ENCODE measurements at regions not wholly inside any gene's neighbourhood (a gene's known extent, or its start where the extent isn't known, plus 50 kb on each side); places are given as distances from the start of the nearest gene placed in this dataset.

DNA sequence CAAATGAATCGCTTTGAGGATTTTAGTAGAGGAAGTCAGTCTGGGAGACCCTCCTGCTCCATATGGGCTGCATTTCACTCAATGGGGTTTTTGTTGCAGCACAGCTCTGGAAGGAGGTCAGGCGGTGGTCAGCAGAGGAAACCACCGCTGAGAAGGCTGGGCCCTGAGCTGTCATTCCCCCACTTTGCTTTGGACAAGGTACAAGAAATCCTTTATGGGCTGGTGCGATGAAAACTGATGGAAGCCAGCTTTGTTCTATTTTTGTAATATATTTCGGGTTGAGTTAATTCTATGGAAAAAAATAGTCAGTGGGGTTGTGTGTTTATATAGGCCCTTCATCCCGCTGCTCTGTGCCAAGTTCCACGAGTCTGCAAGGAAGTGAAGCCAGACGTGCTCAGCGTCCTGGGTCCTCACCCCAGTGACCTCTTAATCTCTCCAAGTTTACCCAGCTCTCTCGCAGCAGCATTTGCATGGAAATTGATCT is 157.1 kb upstream of the TMC3 start:
- Histone ChIP-seq H3K36me3 (replicated peaks; ENCODE audit: insufficient read depth, low read depth) (no peaks in the 10 kb centered on the region), H3K4me3 (no peak overlapping the region), H2AFZ (no peak overlapping the region), H3K9me3 (ENCODE audit: low read depth) (no peaks in the 10 kb centered on the region), H3K27me3 (no peaks in the 10 kb centered on the region), H4K20me1 (ENCODE audit: insufficient read depth, poor library complexity, severe bottlenecking) (no peaks in the 10 kb centered on the region), H3K4me1 (ENCODE audit: insufficient read depth) (peaks cover 17% of the 10 kb centered on the region), H3K9me2 (replicated peaks; ENCODE audit: insufficient read depth) (no peaks in the 10 kb centered on the region), H3K4me2 (peak overlapping the region; percentile 55), H3K27ac (peak overlapping the region; percentile 87), H3K79me2 (no peaks in the 10 kb centered on the region)
- DNase-seq (ENCODE audit: low spot score), result peak; percentile 65
- 23% methylated on average over 10 of the region's 10 CpGs for WGBS (ENCODE audit: low lambda C conversion rate, missing lambda C conversion rate)
- no peak for TF ChIP-seq EZH2phosphoT487 (IDR thresholded peaks at IDR 0.05; ENCODE audit: low read depth, severe bottlenecking, unreplicated experiment)
- TF ChIP-seq CTCF (IDR thresholded peaks at IDR 0.05; ENCODE audit: poor library complexity), result no peak
- no peak for TF ChIP-seq EZH2 (IDR thresholded peaks at IDR 0.05; ENCODE audit: borderline replicate concordance)

DNA sequence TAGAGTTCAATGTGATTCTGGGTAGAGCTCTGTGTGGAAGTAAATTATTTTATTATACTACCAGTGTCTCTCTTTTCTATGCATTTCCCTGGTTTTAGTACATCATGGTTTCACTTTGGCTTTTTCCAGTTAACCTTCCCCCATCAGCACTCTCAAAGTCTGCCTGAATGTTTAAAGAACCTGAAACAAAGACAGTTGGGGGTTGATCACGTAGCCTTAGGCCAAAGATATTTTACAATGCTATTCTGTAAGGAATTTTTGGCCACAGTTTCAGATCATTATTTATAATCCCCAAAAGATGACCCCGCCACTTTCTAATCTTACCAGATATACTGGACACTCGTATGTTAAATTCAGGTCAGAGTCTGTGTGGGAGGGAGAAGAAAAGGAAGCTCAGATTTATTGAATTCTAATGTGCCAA is 156.3 kb upstream of the TMC3 start:
- H4K20me1 ChIP-seq (ENCODE audit: insufficient read depth, poor library complexity, severe bottlenecking), result no peaks in the 10 kb centered on the region
- no peaks in the 10 kb centered on the region for H3K9me2 ChIP-seq (replicated peaks; ENCODE audit: insufficient read depth)
- DNase-seq (ENCODE audit: low spot score), result no peak
- peak overlapping the region; percentile 55 for H3K4me2 ChIP-seq
- H3K4me1 ChIP-seq (ENCODE audit: insufficient read depth), result peaks cover 17% of the 10 kb centered on the region
- H3K79me2 ChIP-seq, result no peaks in the 10 kb centered on the region
- peak overlapping the region; percentile 87 for H3K27ac ChIP-seq
- H2AFZ ChIP-seq, result no peak overlapping the region
- no peaks in the 10 kb centered on the region for H3K9me3 ChIP-seq (ENCODE audit: low read depth)
- WGBS (ENCODE audit: low lambda C conversion rate, missing lambda C conversion rate), result 52% methylated on average over 3 of the region's 3 CpGs
- no peak overlapping the region for H3K4me3 ChIP-seq
- H3K27me3 ChIP-seq, result no peaks in the 10 kb centered on the region
- H3K36me3 ChIP-seq (replicated peaks; ENCODE audit: insufficient read depth, low read depth), result no peaks in the 10 kb centered on the region
- no peak for TF ChIP-seq CTCF (IDR thresholded peaks at IDR 0.05; ENCODE audit: poor library complexity)
- TF ChIP-seq EZH2 (IDR thresholded peaks at IDR 0.05; ENCODE audit: borderline replicate concordance), result no peak
- no peak for TF ChIP-seq EZH2phosphoT487 (IDR thresholded peaks at IDR 0.05; ENCODE audit: low read depth, severe bottlenecking, unreplicated experiment)

DNA sequence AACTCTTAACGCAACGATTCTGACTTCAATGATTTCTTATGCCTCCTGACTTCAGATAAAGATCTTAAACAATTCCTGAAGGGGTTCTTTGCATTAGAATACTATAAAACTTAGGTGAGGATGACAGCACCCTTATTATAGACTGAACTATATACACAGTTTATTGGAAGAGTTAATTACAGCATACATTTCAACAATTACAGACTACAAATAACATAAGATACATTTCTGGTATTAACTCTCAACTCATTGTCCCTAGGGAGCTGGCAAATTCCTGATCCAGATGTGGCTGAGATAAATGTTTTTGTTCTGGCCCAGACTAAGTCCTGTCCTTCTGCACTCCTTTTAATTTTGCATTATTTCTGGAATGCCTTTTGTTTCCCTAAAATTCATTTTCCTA is 155.5 kb upstream of the TMC3 start:
- no peaks in the 10 kb centered on the region for H3K36me3 ChIP-seq (replicated peaks; ENCODE audit: insufficient read depth, low read depth)
- peaks cover 17% of the 10 kb centered on the region for H3K4me1 ChIP-seq (ENCODE audit: insufficient read depth)
- H3K79me2 ChIP-seq, result no peaks in the 10 kb centered on the region
- no peak overlapping the region for H3K4me2 ChIP-seq
- 61% methylated on average over 2 of the region's 2 CpGs for whole genome bisulfite sequencing (ENCODE audit: low lambda C conversion rate, missing lambda C conversion rate)
- peak overlapping the region; percentile 87 for H3K27ac ChIP-seq
- H2AFZ ChIP-seq, result no peak overlapping the region
- H3K27me3 ChIP-seq, result no peaks in the 10 kb centered on the region
- no peak for TF ChIP-seq EZH2 (IDR thresholded peaks at IDR 0.05; ENCODE audit: borderline replicate concordance)
- no peak for TF ChIP-seq EZH2phosphoT487 (IDR thresholded peaks at IDR 0.05; ENCODE audit: low read depth, severe bottlenecking, unreplicated experiment)
- TF ChIP-seq CTCF (IDR thresholded peaks at IDR 0.05; ENCODE audit: poor library complexity), result no peak
- H4K20me1 ChIP-seq (ENCODE audit: insufficient read depth, poor library complexity, severe bottlenecking), result no peaks in the 10 kb centered on the region
- no peak for DNase-seq (ENCODE audit: low spot score)
- H3K9me2 ChIP-seq (replicated peaks; ENCODE audit: insufficient read depth), result no peaks in the 10 kb centered on the region
- H3K4me3 ChIP-seq, result no peak overlapping the region
- no peaks in the 10 kb centered on the region for H3K9me3 ChIP-seq (ENCODE audit: low read depth)

DNA sequence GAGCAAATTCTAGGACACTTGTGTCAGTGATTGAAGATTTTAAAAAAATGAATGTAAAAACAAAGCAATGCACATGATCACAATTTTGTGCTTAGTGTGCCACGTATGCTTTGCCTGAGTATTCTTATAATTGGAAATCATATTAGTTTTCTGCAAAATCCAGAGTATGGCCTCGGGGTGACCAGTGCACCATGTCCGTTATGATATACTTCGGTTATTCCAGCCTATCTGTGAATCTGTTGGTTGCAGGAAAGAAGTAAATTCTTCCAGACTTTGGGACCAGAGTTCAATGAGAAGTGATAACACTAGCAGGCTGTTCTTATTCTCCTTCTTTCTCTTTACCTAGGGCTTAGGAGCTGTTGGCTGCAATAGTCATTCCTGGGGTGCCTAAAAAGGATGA is 152.0 kb upstream of the TMC3 start:
- H3K4me2 ChIP-seq, result no peak overlapping the region
- no peak overlapping the region for H2AFZ ChIP-seq
- H3K36me3 ChIP-seq (replicated peaks; ENCODE audit: insufficient read depth, low read depth), result no peaks in the 10 kb centered on the region
- no peaks in the 10 kb centered on the region for H3K9me3 ChIP-seq (ENCODE audit: low read depth)
- no peak overlapping the region for H3K4me3 ChIP-seq
- H3K4me1 ChIP-seq (ENCODE audit: insufficient read depth), result peaks cover 11% of the 10 kb centered on the region
- no peaks in the 10 kb centered on the region for H4K20me1 ChIP-seq (ENCODE audit: insufficient read depth, poor library complexity, severe bottlenecking)
- H3K79me2 ChIP-seq, result no peaks in the 10 kb centered on the region
- H3K9me2 ChIP-seq (replicated peaks; ENCODE audit: insufficient read depth), result no peaks in the 10 kb centered on the region
- TF ChIP-seq CTCF (IDR thresholded peaks at IDR 0.05; ENCODE audit: poor library complexity), result no peak
- no peak for TF ChIP-seq EZH2phosphoT487 (IDR thresholded peaks at IDR 0.05; ENCODE audit: low read depth, severe bottlenecking, unreplicated experiment)
- no peak for TF ChIP-seq EZH2 (IDR thresholded peaks at IDR 0.05; ENCODE audit: borderline replicate concordance)
- H3K27me3 ChIP-seq, result no peaks in the 10 kb centered on the region
- no peak for DNase-seq (ENCODE audit: low spot score)
- 88% methylated on average over 4 of the region's 4 CpGs for WGBS (ENCODE audit: low lambda C conversion rate, missing lambda C conversion rate)
- H3K27ac ChIP-seq, result no peak overlapping the region

Measured in hepatocyte (in vitro differentiated cells).